PFSK-1 (cell line): ENCODE measurements at regions not wholly inside any gene's neighbourhood (a gene's known extent, or its start where the extent isn't known, plus 50 kb on each side); places are given as distances from the start of the nearest gene placed in this dataset.

Experiments used
- POLR2AphosphoS5 ChIP-seq: IDR thresholded peaks from 2 replicates; pipeline ENCODE4 v1.6.1; 2012; ENCODE audit warnings: low read depth, mild to moderate bottlenecking, control low read depth, low read length, moderate library complexity
- REST ChIP-seq, 2 experiments: IDR thresholded peaks; 2 replicates each; pipeline versions ENCODE4 v1.6.1 to v1.8.0; 2011 to 2012; ENCODE audit warnings: low read depth in 2 of 2, low read length in 2 of 2, control low read depth in 1 of 2, inconsistent platforms in 1 of 2, mild to moderate bottlenecking in 1 of 2, moderate library complexity in 1 of 2; ENCODE audit not compliant: insufficient read depth in 1 of 2
- SIN3A ChIP-seq: IDR thresholded peaks from 2 replicates; pipeline ENCODE4 v1.6.1; 2012; ENCODE audit warnings: mild to moderate bottlenecking, low read length, moderate library complexity, borderline replicate concordance; ENCODE audit not compliant: insufficient read depth
- TAF1 ChIP-seq: IDR thresholded peaks from 2 replicates; pipeline ENCODE4 v1.6.1; 2012; ENCODE audit warnings: low read length, control low read depth, borderline replicate concordance; ENCODE audit not compliant: insufficient read depth

- TF ChIP-seq REST (IDR thresholded peaks at IDR 0.05; ENCODE audit: insufficient read depth in 1 of 2, low read depth in 2 of 2, low read length in 2 of 2) (no peak), SIN3A (no peak), TAF1 (no peak), POLR2AphosphoS5 (no peak)
Measured at GRCh38 chr20:51917886-51918535, 115.7 kb upstream of the SALL4 start.
